IMR-90 (cell line): ENCODE measurements at regions not wholly inside any gene's neighbourhood (a gene's known extent, or its start where the extent isn't known, plus 50 kb on each side); places are given as distances from the start of the nearest gene placed in this dataset.

ENCODE experiments used
- ATAC-seq: fragments of 200-7000 bp; cut with Tn5 transposase; 2 replicates; pipeline ENCODE4 v1.9.1; 2020; ENCODE audit warnings: low read depth, mild to moderate bottlenecking, moderate library complexity
- BruUV-seq: library from RNA; stranded (reverse); fragments of 400-500 nt; replicated peaks from 2 replicates; lab custom pipeline; 2021; lab: Mats Ljungman, UMichigan
- CTCF ChIA-PET: fragments of 300-600 bp; formaldehyde crosslinking; extraction: SDS; loops from one replicate; lab custom pipeline; 2021; ENCODE audit warnings: antibody characterized with exemption; lab: Yijun Ruan, JAX
- POLR2A ChIA-PET: fragments of 300-600 bp; sonication (Branson Sonifier 250); formaldehyde crosslinking; loops from one replicate; lab custom pipeline; 2022; ENCODE audit warnings: antibody characterized with exemption; ENCODE audit not compliant: unreplicated experiment; lab: Charles Lee
- DNase-seq: peaks from one replicate; pipeline ENCODE4 v3.0.0; 2013
- H2AFZ ChIP-seq: replicated peaks from 2 replicates; pipeline ENCODE3; 2013; ENCODE audit warnings: low read length, mild to moderate bottlenecking; ENCODE audit not compliant: poor library complexity
- H2AK5ac ChIP-seq: 2 replicates; pipeline ENCODE4 v1.6.1; 2013; ENCODE audit warnings: low read depth, low read length, inconsistent platforms
- H2AK9ac ChIP-seq: replicated peaks from 2 replicates; pipeline ENCODE3; 2013; ENCODE audit warnings: mild to moderate bottlenecking, low read depth, low read length, moderate library complexity; ENCODE audit not compliant: poor library complexity
- H2BK120ac ChIP-seq: 2 replicates; pipeline ENCODE4 v1.6.1; 2013; ENCODE audit warnings: low read depth, low read length, inconsistent platforms
- H2BK15ac ChIP-seq: 3 replicates; pipeline ENCODE4 v1.6.1; 2013; ENCODE audit warnings: low read depth, low read length, inconsistent platforms
- H2BK20ac ChIP-seq: 2 replicates; pipeline ENCODE4 v1.6.1; 2013; ENCODE audit warnings: low read depth, mild to moderate bottlenecking, inconsistent platforms, low read length, moderate library complexity
- H2BK5ac ChIP-seq: 2 replicates; pipeline ENCODE4 v1.6.1; 2013; ENCODE audit warnings: mild to moderate bottlenecking, low read depth, low read length, inconsistent platforms; ENCODE audit not compliant: poor library complexity, severe bottlenecking
- H3K14ac ChIP-seq: replicated peaks from 2 replicates; pipeline ENCODE4 v1.6.1; 2013; ENCODE audit warnings: low read depth, low read length, inconsistent platforms
- H3K18ac ChIP-seq: 2 replicates; pipeline ENCODE4 v1.6.1; 2013; ENCODE audit warnings: low read depth, low read length, control low read depth
- H3K23ac ChIP-seq: 2 replicates; pipeline ENCODE4 v1.6.1; 2013; ENCODE audit warnings: low read depth, low read length, inconsistent platforms
- H3K27ac ChIP-seq: 2 replicates; pipeline ENCODE4 v1.5.1; 2013; ENCODE audit warnings: mild to moderate bottlenecking, control low read depth, low read length; ENCODE audit not compliant: insufficient read depth
- H3K27me3 ChIP-seq: 2 replicates; pipeline ENCODE4 v1.6.1; 2013; ENCODE audit warnings: low read length; ENCODE audit not compliant: control insufficient read depth, insufficient read depth
- H3K36me3 ChIP-seq: 2 replicates; pipeline ENCODE4 v1.6.1; 2013; ENCODE audit warnings: low read length, mixed read lengths; ENCODE audit not compliant: control insufficient read depth, insufficient read depth
- H3K4ac ChIP-seq: 2 replicates; pipeline ENCODE4 v1.6.1; 2013; ENCODE audit warnings: low read depth, low read length, inconsistent platforms
- H3K4me1 ChIP-seq: 2 replicates; pipeline ENCODE4 v1.6.1; 2013; ENCODE audit warnings: low read length, mixed read lengths; ENCODE audit not compliant: control insufficient read depth, insufficient read depth
- H3K4me2 ChIP-seq: 2 replicates; pipeline ENCODE4 v1.6.1; 2013; ENCODE audit warnings: low read depth, mild to moderate bottlenecking, control low read depth, low read length, moderate library complexity
- H3K4me3 ChIP-seq: 2 replicates; pipeline ENCODE4 v1.5.1; 2013; ENCODE audit warnings: low read depth, mild to moderate bottlenecking, control low read depth, low read length, moderate library complexity; ENCODE audit not compliant: insufficient read depth
- H3K56ac ChIP-seq: 2 replicates; pipeline ENCODE4 v1.6.1; 2013; ENCODE audit warnings: low read length, inconsistent platforms; ENCODE audit not compliant: insufficient read depth; ENCODE audit errors: extremely low read depth
- H3K79me1 ChIP-seq, 2 experiments: 2 replicates each; pipeline ENCODE4 v1.6.1; 2013; ENCODE audit warnings: low read length in 2 of 2, inconsistent platforms in 1 of 2, low read depth in 1 of 2
- H3K9ac ChIP-seq: 2 replicates; pipeline ENCODE4 v1.6.1; 2013; ENCODE audit warnings: low read depth, low read length, control low read depth
- H3K9me1 ChIP-seq: 2 replicates; pipeline ENCODE4 v1.6.1; 2013; ENCODE audit warnings: low read length, inconsistent platforms; ENCODE audit not compliant: insufficient read depth
- H3K9me3 ChIP-seq: 2 replicates; pipeline ENCODE4 v1.6.1; 2013; ENCODE audit warnings: low read length; ENCODE audit not compliant: control insufficient read depth, insufficient read depth
- H4K20me1 ChIP-seq: 2 replicates; pipeline ENCODE4 v1.6.1; 2013; ENCODE audit warnings: low read length, inconsistent platforms; ENCODE audit not compliant: insufficient read depth
- H4K5ac ChIP-seq: 2 replicates; pipeline ENCODE4 v1.6.1; 2013; ENCODE audit warnings: mild to moderate bottlenecking, low read depth, low read length, control low read depth
- H4K8ac ChIP-seq, 2 experiments: 2 replicates each; pipeline ENCODE4 v1.6.1; 2013; ENCODE audit warnings: low read depth in 2 of 2, low read length in 2 of 2, control low read depth in 1 of 2, inconsistent platforms in 1 of 2
- H4K91ac ChIP-seq: 2 replicates; pipeline ENCODE4 v1.6.1; 2013; ENCODE audit warnings: low read depth, low read length, inconsistent platforms; ENCODE audit not compliant: insufficient read depth
- CEBPB ChIP-seq: IDR thresholded peaks from 2 replicates; pipeline ENCODE4 v1.6.1; 2012; ENCODE audit warnings: low read depth, low read length, improper control_type of control experiment
- CHD1 ChIP-seq: IDR thresholded peaks from 2 replicates; pipeline ENCODE4 v1.6.1; 2012; ENCODE audit warnings: low read depth, low read length, improper control_type of control experiment
- MAFK ChIP-seq: IDR thresholded peaks from 2 replicates; pipeline ENCODE4 v1.6.1; 2012; ENCODE audit warnings: low read depth, low read length, improper control_type of control experiment
- MAZ ChIP-seq: IDR thresholded peaks from 2 replicates; pipeline ENCODE4 v1.6.1; 2012; ENCODE audit warnings: low read depth, mild to moderate bottlenecking, low read length, improper control_type of control experiment, moderate library complexity, borderline replicate concordance
- MXI1 ChIP-seq: IDR thresholded peaks from 2 replicates; pipeline ENCODE4 v1.6.1; 2012; ENCODE audit warnings: low read depth, mild to moderate bottlenecking, low read length, moderate library complexity, borderline replicate concordance
- NFE2L2 ChIP-seq: fragments of 150-350 bp; IDR thresholded peaks from 2 replicates; pipeline ENCODE4 v1.6.1; 2016; ENCODE audit warnings: low read depth, mild to moderate bottlenecking, low read length
- POLR2A ChIP-seq: IDR thresholded peaks from 2 replicates; pipeline ENCODE4 v1.6.1; 2012; ENCODE audit warnings: mild to moderate bottlenecking, low read depth, low read length
- RAD21 ChIP-seq: IDR thresholded peaks from 2 replicates; pipeline ENCODE4 v1.6.1; 2012; ENCODE audit warnings: low read length, improper control_type of control experiment
- RCOR1 ChIP-seq: IDR thresholded peaks from 2 replicates; pipeline ENCODE4 v1.6.1; 2012; ENCODE audit warnings: mild to moderate bottlenecking, low read length, improper control_type of control experiment; ENCODE audit not compliant: insufficient replicate concordance
- RFX5 ChIP-seq: IDR thresholded peaks from 2 replicates; pipeline ENCODE4 v1.8.0; 2012; ENCODE audit warnings: low read depth, mild to moderate bottlenecking, low read length, moderate library complexity
- SMC3 ChIP-seq: fragments of 150-350 bp; IDR thresholded peaks from 2 replicates; pipeline ENCODE4 v1.6.1; 2016; ENCODE audit warnings: low read depth, mild to moderate bottlenecking, antibody characterized with exemption, low read length, moderate library complexity
- WGBS, 2 experiments: methylation state at CpG; one replicate each; pipeline versions ENCODE4 v1.1.5 to v1.1.7; 2013; ENCODE audit warnings: missing lambda C conversion rate in 2 of 2; ENCODE audit not compliant: insufficient read length in 1 of 2; ENCODE audit errors: extremely low coverage in 2 of 2; 5-methylcytosine and 5-hydroxymethylcytosine counted together
- dilution Hi-C: fragments of 300-500 bp; cut with HindIII; formaldehyde crosslinking; loops from one replicate; pipeline ENCODE4 v1.14.3; 2018; ENCODE audit warnings: low sequenced_read_pairs; ENCODE audit not compliant: unreplicated experiment
- in situ Hi-C: fragments of 300-500 bp; cut with MboI; formaldehyde crosslinking; loops from 3 replicates; pipeline ENCODE4 v1.14.3; 2019; ENCODE audit warnings: low sequenced_read_pairs, inconsistent platforms, mixed read lengths
- intact Hi-C: fragments of 100-400 bp; cut with micrococcal nuclease; formaldehyde crosslinking; loops from 2 replicates; pipeline ENCODE4 v1.10.0; 2022
- TF ChIP-seq, protein P1 (sequence below): fragments of 150-350 bp; IDR thresholded peaks from 2 replicates; pipeline ENCODE4 v1.6.1; 2017; ENCODE audit warnings: mild to moderate bottlenecking, antibody characterized with exemption, low read length, low read depth
- TF ChIP-seq, protein P2 (sequence below): fragments of 150-350 bp; IDR thresholded peaks from 2 replicates; pipeline ENCODE4 v1.6.1; 2016; ENCODE audit warnings: low read depth, mild to moderate bottlenecking, low read length, moderate library complexity, borderline replicate concordance

DNA sequence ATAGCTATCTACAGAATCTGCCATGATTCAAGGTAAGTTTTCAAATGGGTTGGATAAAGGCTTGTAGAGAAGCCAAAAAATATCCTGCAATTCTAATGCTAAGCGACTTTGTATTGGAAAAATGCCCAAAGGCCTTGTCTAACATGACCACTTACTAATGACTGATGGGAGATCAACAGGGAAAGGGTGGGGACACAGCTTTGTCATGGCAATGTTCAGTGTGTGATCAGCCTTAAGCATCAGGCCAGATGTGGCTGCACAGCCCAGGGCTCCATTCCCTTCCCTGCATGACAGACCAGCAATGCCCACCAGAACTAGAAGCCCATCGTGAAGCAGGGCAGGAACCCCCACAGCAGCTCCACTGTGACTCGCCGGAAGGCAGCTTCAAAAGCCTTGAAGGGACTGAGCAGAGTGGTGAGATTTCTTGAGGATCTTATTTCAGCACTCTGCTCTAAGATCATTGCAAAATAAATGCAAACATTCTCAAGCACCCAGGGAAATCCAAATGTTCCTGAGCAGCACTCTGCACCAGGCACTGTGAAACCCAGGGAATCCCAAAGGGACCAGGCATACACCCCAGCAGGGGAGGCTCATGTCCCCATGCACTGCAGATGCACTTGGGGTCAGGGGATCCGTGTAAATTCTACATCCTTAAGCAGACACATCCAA is 517.9 kb upstream of the SMIM21 start:
- POLR2A ChIA-PET, result no interaction called here
- no peak for ATAC-seq
- no CpG with 5 or more reads among the region's 5 CpGs for WGBS, 2 experiments
- Histone ChIP-seq H3K9ac (no peak overlapping the region), H2BK120ac (no peak overlapping the region), H3K4me3 (no peak overlapping the region), H4K8ac (no peak overlapping the region), H3K9me1 (no peaks in the 10 kb centered on the region), H3K56ac (no peak overlapping the region), H2BK5ac (no peak overlapping the region), H2AFZ (no peak overlapping the region), H2AK9ac (no peak overlapping the region), H4K20me1 (no peaks in the 10 kb centered on the region), H3K27me3 (no peaks in the 10 kb centered on the region), H3K9me3 (peaks cover 19% of the 10 kb centered on the region), H3K36me3 (no peaks in the 10 kb centered on the region), H3K4ac (no peak overlapping the region), H2BK15ac (no peak overlapping the region), H3K4me1 (no peaks in the 10 kb centered on the region), H3K79me1 (no peaks in the 10 kb centered on the region), H3K27ac (no peak overlapping the region), H4K91ac (no peak overlapping the region), H3K18ac (no peak overlapping the region), H3K14ac (no peak overlapping the region), H2BK20ac (no peak overlapping the region), H3K4me2 (no peak overlapping the region), H4K5ac (no peak overlapping the region), H3K23ac (no peak overlapping the region), H2AK5ac (no peak overlapping the region)
- intact Hi-C loops, result no loop called here
- TF ChIP-seq RFX5 (no peak), NFE2L2 (no peak), MAZ (no peak), RAD21 (no peak), RCOR1 (no peak), MAFK (no peak), POLR2A (no peak), CHD1 (no peak), MXI1 (no peak), SMC3 (no peak), CEBPB (no peak)
- TF ChIP-seq, protein P1, sequence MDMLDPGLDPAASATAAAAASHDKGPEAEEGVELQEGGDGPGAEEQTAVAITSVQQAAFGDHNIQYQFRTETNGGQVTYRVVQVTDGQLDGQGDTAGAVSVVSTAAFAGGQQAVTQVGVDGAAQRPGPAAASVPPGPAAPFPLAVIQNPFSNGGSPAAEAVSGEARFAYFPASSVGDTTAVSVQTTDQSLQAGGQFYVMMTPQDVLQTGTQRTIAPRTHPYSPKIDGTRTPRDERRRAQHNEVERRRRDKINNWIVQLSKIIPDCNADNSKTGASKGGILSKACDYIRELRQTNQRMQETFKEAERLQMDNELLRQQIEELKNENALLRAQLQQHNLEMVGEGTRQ, result no peak
- TF ChIP-seq, protein P2, sequence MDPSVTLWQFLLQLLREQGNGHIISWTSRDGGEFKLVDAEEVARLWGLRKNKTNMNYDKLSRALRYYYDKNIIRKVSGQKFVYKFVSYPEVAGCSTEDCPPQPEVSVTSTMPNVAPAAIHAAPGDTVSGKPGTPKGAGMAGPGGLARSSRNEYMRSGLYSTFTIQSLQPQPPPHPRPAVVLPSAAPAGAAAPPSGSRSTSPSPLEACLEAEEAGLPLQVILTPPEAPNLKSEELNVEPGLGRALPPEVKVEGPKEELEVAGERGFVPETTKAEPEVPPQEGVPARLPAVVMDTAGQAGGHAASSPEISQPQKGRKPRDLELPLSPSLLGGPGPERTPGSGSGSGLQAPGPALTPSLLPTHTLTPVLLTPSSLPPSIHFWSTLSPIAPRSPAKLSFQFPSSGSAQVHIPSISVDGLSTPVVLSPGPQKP, result no peak
- CTCF ChIA-PET, result no interaction called here
- in situ Hi-C loops, result no loop called here
- DNase-seq, result no peak
- dilution Hi-C loops, result no loop called here
- no TSS peak for BruUV-seq
